A549 (cell line): ENCODE measurements at regions not wholly inside any gene's neighbourhood (a gene's known extent, or its start where the extent isn't known, plus 50 kb on each side); places are given as distances from the start of the nearest gene placed in this dataset.

Experiments used
- ATAC-seq, 2 experiments: fragments of 200-7000 bp in 1 of 2; fragments of >200 bp in 1 of 2; cut with Nextera tagmentation in 1 of 2; cut with Tn5 transposase in 1 of 2; 3 replicates each; pipeline versions ENCODE4 v1.8.0 to v1.9.1; 2018 to 2020; ENCODE audit warnings: mild to moderate bottlenecking in 1 of 2, moderate library complexity in 1 of 2
- CTCF ChIA-PET: fragments of 300-600 bp; sonication (Branson Sonifier 250); formaldehyde crosslinking; extraction: SDS; loops from one replicate; lab custom pipeline; 2021; ENCODE audit warnings: antibody characterized with exemption, inconsistent platforms; lab: Yijun Ruan, JAX
- POLR2A ChIA-PET: fragments of 350-600 bp; formaldehyde crosslinking; extraction: SDS; loops from one replicate; lab custom pipeline; 2021; ENCODE audit warnings: antibody characterized with exemption, inconsistent platforms; lab: Yijun Ruan, JAX
- DNase-seq, 2 experiments: peaks; one replicate each; pipeline versions ENCODE4 v3.0.0 to v3.0.0-alpha.2; 2011 to 2016; ENCODE audit warnings: low read depth in 1 of 2, low spot score in 1 of 2
- FAIRE-seq: peaks from 2 replicates; lab custom pipeline; 2011; peaks lifted over from hg19 to GRCh38; lab: Jason Lieb, UNC
- H3K27ac ChIP-seq, 2 experiments: fragments of >200 bp; sonication (Bioruptor Twin); formaldehyde crosslinking; 3 replicates each; pipeline ENCODE4 v1.5.1; 2016 to 2017
- H3K4me1 ChIP-seq: fragments of >200 bp; sonication (Bioruptor Twin); formaldehyde crosslinking; 3 replicates; pipeline ENCODE4 v1.6.1; 2016
- H3K4me2 ChIP-seq: fragments of >200 bp; sonication (Bioruptor Twin); formaldehyde crosslinking; 3 replicates; pipeline ENCODE4 v1.6.1; 2016
- H3K4me3 ChIP-seq: fragments of >200 bp; sonication (Bioruptor Twin); formaldehyde crosslinking; 3 replicates; pipeline ENCODE4 v1.5.1; 2016
- H3K9me3 ChIP-seq: fragments of >200 bp; sonication (Bioruptor Twin); formaldehyde crosslinking; 3 replicates; pipeline ENCODE4 v1.6.1; 2016
- CBX2 ChIP-seq: fragments of 200-600 bp; sonication (generic); IDR thresholded peaks from 2 replicates; pipeline ENCODE4 v1.6.1; 2016; ENCODE audit warnings: low read depth, mild to moderate bottlenecking, borderline replicate concordance
- CBX8 ChIP-seq: fragments of 200-600 bp; sonication (generic); IDR thresholded peaks from 2 replicates; pipeline ENCODE4 v1.6.1; 2016
- EHMT2 ChIP-seq: fragments of 200-600 bp; sonication (generic); IDR thresholded peaks from 2 replicates; pipeline ENCODE4 v1.6.1; 2016; ENCODE audit warnings: antibody characterized with exemption, low read depth, mild to moderate bottlenecking, moderate library complexity
- ESRRA ChIP-seq: fragments of 150-350 bp; IDR thresholded peaks from 2 replicates; pipeline ENCODE4 v1.6.1; 2014; ENCODE audit warnings: mild to moderate bottlenecking, low read length, borderline replicate concordance
- HES2 ChIP-seq: fragments of >200 bp; sonication (Bioruptor Twin); formaldehyde crosslinking; IDR thresholded peaks from 2 replicates; pipeline ENCODE4 v1.6.1; 2016
- HMGXB4 ChIP-seq: fragments of 250-450 bp; sonication (Bioruptor Pico); IDR thresholded peaks from 2 replicates; pipeline ENCODE4 v1.5.0; 2021; ENCODE audit warnings: mild to moderate bottlenecking, moderate library complexity, borderline replicate concordance
- JUN ChIP-seq, 2 experiments: fragments of >200 bp; sonication (Bioruptor Twin); formaldehyde crosslinking; IDR thresholded peaks; 2 replicates in 1 of 2; 3 replicates in 1 of 2; pipeline ENCODE4 v1.6.1; 2016 to 2017
- JUNB ChIP-seq: fragments of >200 bp; sonication (Bioruptor Twin); formaldehyde crosslinking; IDR thresholded peaks from 2 replicates; pipeline ENCODE4 v1.6.1; 2016
- MAFK ChIP-seq: fragments of 450-650 bp; IDR thresholded peaks from 2 replicates; pipeline ENCODE4 v1.6.1; 2014; ENCODE audit not compliant: partially characterized antibody
- MAX ChIP-seq: IDR thresholded peaks from 2 replicates; pipeline ENCODE4 v1.6.1; 2012
- MAZ ChIP-seq: fragments of 150-350 bp; IDR thresholded peaks from 2 replicates; pipeline ENCODE4 v1.6.1; 2014; ENCODE audit warnings: antibody characterized with exemption, low read depth, low read length, borderline replicate concordance
- NPAS2 ChIP-seq: fragments of 250-450 bp; sonication (Bioruptor Pico); IDR thresholded peaks from 2 replicates; pipeline ENCODE4 v1.8.0; 2022; ENCODE audit warnings: mild to moderate bottlenecking, moderate library complexity, borderline replicate concordance
- PBX3 ChIP-seq: IDR thresholded peaks from 2 replicates; pipeline ENCODE4 v1.6.1; 2012
- POLR2A ChIP-seq: IDR thresholded peaks from 2 replicates; pipeline ENCODE4 v1.6.1; 2012; ENCODE audit warnings: mild to moderate bottlenecking, low read length
- RAD21 ChIP-seq, 2 experiments: fragments of >200 bp in 1 of 2; sonication (Bioruptor Twin) in 1 of 2; formaldehyde crosslinking in 1 of 2; IDR thresholded peaks in 1 of 2; conservative IDR thresholded peaks in 1 of 2; 2 replicates in 1 of 2; 3 replicates in 1 of 2; pipeline ENCODE4 v1.6.1; 2012 to 2018; ENCODE audit warnings: inconsistent platforms in 1 of 2
- RCOR1 ChIP-seq: fragments of 150-350 bp; IDR thresholded peaks from 2 replicates; pipeline ENCODE4 v1.6.1; 2014; ENCODE audit warnings: antibody characterized with exemption, low read length, low read depth
- REST ChIP-seq: fragments of 200-600 bp; sonication (generic); IDR thresholded peaks from 2 replicates; pipeline ENCODE4 v1.6.1; 2016; ENCODE audit warnings: antibody characterized with exemption, mild to moderate bottlenecking, moderate library complexity
- RFX5 ChIP-seq: fragments of 450-650 bp; IDR thresholded peaks from 2 replicates; pipeline ENCODE4 v1.7.1; 2014; ENCODE audit warnings: antibody characterized with exemption, mild to moderate bottlenecking, moderate library complexity
- TP53 ChIP-seq: fragments of 250-450 bp; sonication (Bioruptor Pico); IDR thresholded peaks from 2 replicates; pipeline ENCODE4 v1.5.0; 2021; ENCODE audit warnings: mild to moderate bottlenecking, moderate library complexity
- ZC3H11A ChIP-seq: fragments of 450-650 bp; IDR thresholded peaks from 2 replicates; pipeline ENCODE4 v1.6.1; 2014; ENCODE audit warnings: antibody characterized with exemption, mild to moderate bottlenecking
- ZFP36 ChIP-seq: fragments of 450-650 bp; IDR thresholded peaks from 2 replicates; pipeline ENCODE4 v1.6.1; 2014; ENCODE audit warnings: borderline replicate concordance; ENCODE audit not compliant: partially characterized antibody
- ZNF302 ChIP-seq: fragments of 250-450 bp; sonication (Bioruptor Pico); IDR thresholded peaks from 2 replicates; pipeline ENCODE4 v1.9.0; 2021; ENCODE audit warnings: inconsistent platforms, mild to moderate bottlenecking, moderate library complexity
- ZSCAN20 ChIP-seq: fragments of 250-450 bp; sonication (Bioruptor Pico); IDR thresholded peaks from 2 replicates; pipeline ENCODE4 v1.8.0; 2022; ENCODE audit warnings: mild to moderate bottlenecking, moderate library complexity
- WGBS: methylation state at CpG from one replicate; pipeline ENCODE4 v1.1.6; 2017; ENCODE audit errors: missing lambda C conversion rate; 5-methylcytosine and 5-hydroxymethylcytosine counted together

- no peak overlapping the region for H3K27ac ChIP-seq
- CTCF ChIA-PET = no interaction called here
- FAIRE-seq (no peak), ATAC-seq (no peak), DNase-seq (no peak)
- no peak overlapping the region for H3K4me2 ChIP-seq
- WGBS = 45% methylated on average over 3 of the region's 3 CpGs
- no peak for TF ChIP-seq CBX2
- TF ChIP-seq MAZ = no peak
- TF ChIP-seq RCOR1 = no peak
- TF ChIP-seq ZNF302 (CRISPR knock-in tag) = no peak
- no peak for TF ChIP-seq ZFP36
- no peak for TF ChIP-seq ESRRA
- TF ChIP-seq TP53 (CRISPR knock-in tag) = no peak
- TF ChIP-seq JUN (IDR thresholded peaks at IDR 0.05) = no peak
- TF ChIP-seq RAD21 (conservative IDR thresholded peaks at IDR 0.05 in 1 of 2, IDR thresholded peaks at IDR 0.05 in 1 of 2) = no peak
- TF ChIP-seq CBX8 = no peak
- no peak for TF ChIP-seq PBX3
- TF ChIP-seq RFX5 = no peak
- no peak for TF ChIP-seq MAFK
- no peak for TF ChIP-seq ZSCAN20 (CRISPR knock-in tag)
- no peak overlapping the region for H3K4me3 ChIP-seq
- H3K4me1 ChIP-seq = no peaks in the 10 kb centered on the region
- H3K9me3 ChIP-seq = peaks cover 14% of the 10 kb centered on the region; the same call in 2 of the 3 replicates
- POLR2A ChIA-PET = no interaction called here
Observed at GRCh38 chr7:98531717-98532116, 85.4 kb upstream of the NPTX2 start.

- no peak overlapping the region for H3K27ac ChIP-seq
- WGBS = 27% methylated on average over 8 of the region's 8 CpGs
- peaks cover 20% of the 10 kb centered on the region for H3K9me3 ChIP-seq
- no peak overlapping the region for H3K4me3 ChIP-seq
- no peak for TF ChIP-seq EHMT2
- ATAC-seq (no peak), DNase-seq (no peak), FAIRE-seq (no peak)
- POLR2A ChIA-PET = no interaction called here
- CTCF ChIA-PET = no interaction called here
- no peaks in the 10 kb centered on the region for H3K4me1 ChIP-seq
- H3K4me2 ChIP-seq = no peak overlapping the region
Observed at GRCh38 chr7:98528079-98528478, 89.0 kb upstream of the NPTX2 start.

GRCh38 chr7:98526059-98526458, 91.0 kb upstream of the NPTX2 start:
- WGBS = 33% methylated on average over 5 of the region's 10 CpGs
- Histone ChIP-seq H3K4me3 (no peak overlapping the region), H3K4me1 (no peaks in the 10 kb centered on the region), H3K9me3 (peaks cover 12% of the 10 kb centered on the region; the same call in 2 of the 3 replicates), H3K4me2 (no peak overlapping the region), H3K27ac (no peak overlapping the region)
- ChIA-PET CTCF (no interaction called here), POLR2A (no interaction called here)
- DNase-seq = no peak
- no peak for TF ChIP-seq EHMT2
- no peak for TF ChIP-seq PBX3
- TF ChIP-seq NPAS2 (CRISPR knock-in tag) = no peak
- FAIRE-seq = no peak
- ATAC-seq = no peak; a peak in 1 of 6 replicates

- ATAC-seq (no peak; a peak in 1 of 6 replicates), DNase-seq (no peak), FAIRE-seq (no peak)
- H3K4me1 ChIP-seq = no peaks in the 10 kb centered on the region
- H3K4me3 ChIP-seq = no peak overlapping the region
- no peak overlapping the region for H3K4me2 ChIP-seq
- 15% methylated on average over 10 of the region's 12 CpGs for WGBS
- no peak overlapping the region for H3K27ac ChIP-seq
- POLR2A ChIA-PET = no interaction called here
- peaks cover 6% of the 10 kb centered on the region; the same call in 2 of the 3 replicates for H3K9me3 ChIP-seq
- CTCF ChIA-PET = interaction anchor here (1.1 kb wide), 1 partner anchor 23 kb away, joined by 4 read pairs; no protein-coding TSS in a partner anchor
- TF ChIP-seq REST (no peak), HMGXB4 (no peak), JUNB (no peak), HES2 (no peak), MAZ (no peak), MAFK (no peak), POLR2A (no peak), MAX (no peak), ZC3H11A (no peak)
Observed at GRCh38 chr7:98521089-98521692, 95.9 kb upstream of the NPTX2 start.
